ENCODE measurements at regions not wholly inside any gene's neighbourhood (a gene's known extent, or its start where the extent isn't known, plus 50 kb on each side); places are given as distances from the start of the nearest gene placed in this dataset.

DNA sequence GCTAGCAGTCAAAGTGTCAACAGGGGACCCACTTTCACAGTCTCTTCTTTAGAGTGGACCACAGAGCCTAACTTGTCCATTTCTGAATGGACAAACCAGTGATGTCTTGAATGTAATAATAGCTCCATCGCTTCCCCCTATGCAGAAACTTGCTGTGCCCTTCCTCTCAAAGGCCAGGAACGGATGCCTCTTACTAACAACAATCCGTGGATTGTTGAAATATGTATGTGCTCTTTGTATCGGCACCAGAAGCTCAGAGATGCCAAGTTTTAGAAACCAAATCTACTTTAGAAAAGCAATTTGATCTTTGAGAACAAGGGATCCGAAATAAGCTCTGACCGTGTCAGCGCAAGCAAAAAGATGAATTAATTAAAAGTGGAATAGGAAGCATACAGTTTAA lies 259.5 kb upstream of the POU2AF2 start:
- Histone ChIP-seq H3K4me1 (no peaks in the 10 kb centered on the region), H3K36me3 (no peaks in the 10 kb centered on the region), H3K27me3 (no peaks in the 10 kb centered on the region), H3K9me3 (no peaks in the 10 kb centered on the region), H3K4me3 (no peak overlapping the region), H3K27ac (no peak overlapping the region)
- DNase-seq (ENCODE audit: low spot score), result no peak
- TF ChIP-seq CTCF (IDR thresholded peaks at IDR 0.05), result no peak

GRCh38 chr11:110985547-110985946 lies 260.0 kb upstream of the POU2AF2 start:
- Histone ChIP-seq H3K36me3 (no peaks in the 10 kb centered on the region), H3K27me3 (no peaks in the 10 kb centered on the region), H3K4me3 (no peak overlapping the region), H3K4me1 (no peaks in the 10 kb centered on the region), H3K9me3 (no peaks in the 10 kb centered on the region), H3K27ac (no peak overlapping the region)
- no peak for TF ChIP-seq CTCF (IDR thresholded peaks at IDR 0.05)
- no peak for DNase-seq (ENCODE audit: low spot score)

GRCh38 chr11:110984693-110985092 lies 260.8 kb upstream of the POU2AF2 start:
- H3K4me3 ChIP-seq, result no peak overlapping the region
- no peaks in the 10 kb centered on the region for H3K36me3 ChIP-seq
- no peaks in the 10 kb centered on the region for H3K4me1 ChIP-seq
- no peaks in the 10 kb centered on the region for H3K27me3 ChIP-seq
- H3K9me3 ChIP-seq, result no peaks in the 10 kb centered on the region
- no peak overlapping the region for H3K27ac ChIP-seq
- DNase-seq (ENCODE audit: low spot score), result no peak
- no peak for TF ChIP-seq CTCF (IDR thresholded peaks at IDR 0.05)

GRCh38 chr11:110984147-110984546 lies 261.4 kb upstream of the POU2AF2 start:
- no peaks in the 10 kb centered on the region for H3K36me3 ChIP-seq
- no peaks in the 10 kb centered on the region for H3K4me1 ChIP-seq
- no peaks in the 10 kb centered on the region for H3K27me3 ChIP-seq
- DNase-seq (ENCODE audit: low spot score), result no peak
- no peak overlapping the region for H3K27ac ChIP-seq
- no peak overlapping the region for H3K4me3 ChIP-seq
- no peaks in the 10 kb centered on the region for H3K9me3 ChIP-seq
- no peak for TF ChIP-seq CTCF (IDR thresholded peaks at IDR 0.05)

DNA sequence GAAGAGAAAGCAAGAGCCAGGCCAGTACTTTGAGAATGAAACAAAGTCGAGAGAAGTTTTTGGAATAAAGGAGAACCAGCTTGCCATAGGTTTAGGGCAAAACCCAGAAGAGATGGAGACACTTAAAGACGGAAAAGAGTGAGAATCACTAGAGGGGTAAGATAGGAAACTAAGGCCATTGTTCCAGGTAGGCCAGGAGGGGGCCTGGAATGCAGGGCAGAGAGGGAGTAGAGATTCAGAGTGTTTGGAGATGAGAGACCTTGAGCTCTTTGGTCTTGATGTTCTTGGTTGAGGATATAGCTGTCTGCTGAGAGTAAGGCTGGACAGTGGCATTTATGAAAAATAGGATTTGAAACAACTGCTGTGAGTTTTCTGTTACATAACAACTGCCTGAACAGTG lies 263.3 kb upstream of the POU2AF2 start:
- H3K9me3 ChIP-seq, result peaks cover 0 to 7% of the 10 kb centered on the region in 2 donors
- H3K4me3 ChIP-seq, result no peak overlapping the region
- no peak overlapping the region for H3K27ac ChIP-seq
- no peaks in the 10 kb centered on the region for H3K4me1 ChIP-seq
- no peak for DNase-seq (ENCODE audit: low spot score)
- no peak for TF ChIP-seq CTCF (IDR thresholded peaks at IDR 0.05)
- H3K36me3 ChIP-seq, result no peaks in the 10 kb centered on the region
- no peaks in the 10 kb centered on the region for H3K27me3 ChIP-seq

DNA sequence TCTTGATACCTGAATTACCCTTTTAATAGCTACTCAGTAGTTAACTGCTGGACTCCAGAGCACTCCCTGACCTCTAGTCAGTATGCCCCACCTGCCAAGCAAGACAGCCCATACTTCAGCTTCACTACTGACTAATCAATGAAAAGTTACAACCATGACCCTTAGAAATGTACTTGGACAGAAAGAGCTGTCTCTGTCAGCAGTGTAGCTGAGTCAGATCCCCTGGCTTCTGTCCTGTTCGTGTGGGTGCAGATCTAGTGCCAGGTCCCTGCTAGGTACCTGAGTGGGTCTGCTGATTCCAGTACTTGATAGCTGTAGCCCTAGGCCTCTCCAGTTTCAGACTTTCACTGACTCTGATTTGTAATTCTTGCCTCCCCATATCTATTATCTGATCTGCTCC lies 265.8 kb upstream of the POU2AF2 start:
- no peak overlapping the region for H3K27ac ChIP-seq
- H3K4me3 ChIP-seq, result no peak overlapping the region
- no peak for DNase-seq (ENCODE audit: low spot score)
- H3K4me1 ChIP-seq, result no peaks in the 10 kb centered on the region
- H3K36me3 ChIP-seq, result no peaks in the 10 kb centered on the region
- H3K27me3 ChIP-seq, result no peaks in the 10 kb centered on the region
- peaks cover 0 to 7% of the 10 kb centered on the region in 2 donors for H3K9me3 ChIP-seq
- TF ChIP-seq CTCF (IDR thresholded peaks at IDR 0.05), result no peak

All from right atrium auricular region (tissue), 2 donors.